Transverse colon (tissue), 4 donors: ENCODE measurements at regions not wholly inside any gene's neighbourhood (a gene's known extent, or its start where the extent isn't known, plus 50 kb on each side); places are given as distances from the start of the nearest gene placed in this dataset.

ENCODE experiments used
- CTCF ChIP-seq, 5 experiments: fragments of 200-600 bp in 3 of 5; fragments of 450-650 bp in 2 of 5; sonication (generic) in 3 of 5; IDR thresholded peaks; 1 replicate in 2 of 5; 2 replicates in 3 of 5; pipeline ENCODE4 v1.5.1; 2016 to 2017; ENCODE audit warnings: antibody characterized with exemption in 5 of 5, inconsistent platforms in 3 of 5, mild to moderate bottlenecking in 2 of 5, moderate library complexity in 1 of 5
- EP300 ChIP-seq: sonication (generic); formaldehyde crosslinking; IDR thresholded peaks from one replicate; pipeline ENCODE4 v1.6.1; 2017; ENCODE audit warnings: antibody characterized with exemption, low read depth
- POLR2A ChIP-seq: fragments of 450-650 bp; IDR thresholded peaks from one replicate; pipeline ENCODE4 v1.6.1; 2016; ENCODE audit warnings: antibody characterized with exemption, mild to moderate bottlenecking, moderate library complexity
- POLR2AphosphoS5 ChIP-seq, 3 donors: sonication (generic); formaldehyde crosslinking; IDR thresholded peaks; one replicate each; pipeline ENCODE4 v1.6.1; 2016; ENCODE audit warnings: antibody characterized with exemption in 3 of 3

GRCh38 chr13:40394304-40394985, 272.0 kb downstream of the FOXO1 start:
- TF ChIP-seq POLR2AphosphoS5 (IDR thresholded peaks at IDR 0.05) = no peak
- TF ChIP-seq EP300 = no peak
- TF ChIP-seq CTCF (IDR thresholded peaks at IDR 0.05) = no peak
- TF ChIP-seq POLR2A = no peak
